Omental fat pad (tissue), 3 donors: ENCODE measurements at regions not wholly inside any gene's neighbourhood (a gene's known extent, or its start where the extent isn't known, plus 50 kb on each side); places are given as distances from the start of the nearest gene placed in this dataset.

Experiments used
- ATAC-seq: fragments of 150-250 bp; one replicate; pipeline ENCODE4 v1.9.1; 2016; ENCODE audit warnings: mild to moderate bottlenecking, moderate library complexity; ENCODE audit not compliant: low FRiP score
- DNase-seq: peaks from one replicate; pipeline ENCODE4 v3.0.0-alpha.2; 2019; ENCODE audit warnings: low spot score
- TF ChIP-seq, protein P1 (sequence below), 3 donors: fragments of 450-650 bp; IDR thresholded peaks; one replicate each; pipeline ENCODE4 v1.5.1; 2016 to 2017; ENCODE audit warnings: antibody characterized with exemption in 3 of 3, mild to moderate bottlenecking in 3 of 3, moderate library complexity in 2 of 3

- ATAC-seq (no peak), DNase-seq (no peak)
- TF ChIP-seq, protein P1, sequence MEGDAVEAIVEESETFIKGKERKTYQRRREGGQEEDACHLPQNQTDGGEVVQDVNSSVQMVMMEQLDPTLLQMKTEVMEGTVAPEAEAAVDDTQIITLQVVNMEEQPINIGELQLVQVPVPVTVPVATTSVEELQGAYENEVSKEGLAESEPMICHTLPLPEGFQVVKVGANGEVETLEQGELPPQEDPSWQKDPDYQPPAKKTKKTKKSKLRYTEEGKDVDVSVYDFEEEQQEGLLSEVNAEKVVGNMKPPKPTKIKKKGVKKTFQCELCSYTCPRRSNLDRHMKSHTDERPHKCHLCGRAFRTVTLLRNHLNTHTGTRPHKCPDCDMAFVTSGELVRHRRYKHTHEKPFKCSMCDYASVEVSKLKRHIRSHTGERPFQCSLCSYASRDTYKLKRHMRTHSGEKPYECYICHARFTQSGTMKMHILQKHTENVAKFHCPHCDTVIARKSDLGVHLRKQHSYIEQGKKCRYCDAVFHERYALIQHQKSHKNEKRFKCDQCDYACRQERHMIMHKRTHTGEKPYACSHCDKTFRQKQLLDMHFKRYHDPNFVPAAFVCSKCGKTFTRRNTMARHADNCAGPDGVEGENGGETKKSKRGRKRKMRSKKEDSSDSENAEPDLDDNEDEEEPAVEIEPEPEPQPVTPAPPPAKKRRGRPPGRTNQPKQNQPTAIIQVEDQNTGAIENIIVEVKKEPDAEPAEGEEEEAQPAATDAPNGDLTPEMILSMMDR (IDR thresholded peaks at IDR 0.05) = no peak
Measured at GRCh38 chr11:38246451-38246850, 1648.4 kb upstream of the RAG2 start.

DNA sequence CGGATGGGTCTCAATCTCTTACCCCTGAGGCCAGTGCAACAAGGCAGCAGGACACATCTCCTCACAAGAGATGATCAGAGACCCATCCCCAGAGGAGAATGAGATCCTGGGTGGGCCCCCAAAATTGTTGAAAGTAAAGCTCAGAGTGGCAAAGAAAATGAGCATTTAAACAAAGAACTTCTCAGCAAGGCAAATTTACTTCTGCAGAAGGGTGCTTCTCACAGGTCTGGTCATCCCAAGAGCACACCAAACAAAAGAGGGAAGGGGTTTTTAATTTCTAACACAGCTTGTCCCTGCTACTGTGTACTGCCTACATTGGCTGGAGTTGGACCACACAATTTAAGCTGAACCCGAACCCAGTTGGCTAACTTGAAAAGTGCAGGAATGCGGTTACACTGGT, 1628.6 kb upstream of the RAG2 start:
- TF ChIP-seq, protein P1 (IDR thresholded peaks at IDR 0.05) = no peak
- DNase-seq (no peak), ATAC-seq (no peak)

- TF ChIP-seq, protein P1 (IDR thresholded peaks at IDR 0.05) = no peak
- no peak for DNase-seq
- no peak for ATAC-seq
Measured at GRCh38 chr11:38221295-38221694, 1623.3 kb upstream of the RAG2 start.

DNA sequence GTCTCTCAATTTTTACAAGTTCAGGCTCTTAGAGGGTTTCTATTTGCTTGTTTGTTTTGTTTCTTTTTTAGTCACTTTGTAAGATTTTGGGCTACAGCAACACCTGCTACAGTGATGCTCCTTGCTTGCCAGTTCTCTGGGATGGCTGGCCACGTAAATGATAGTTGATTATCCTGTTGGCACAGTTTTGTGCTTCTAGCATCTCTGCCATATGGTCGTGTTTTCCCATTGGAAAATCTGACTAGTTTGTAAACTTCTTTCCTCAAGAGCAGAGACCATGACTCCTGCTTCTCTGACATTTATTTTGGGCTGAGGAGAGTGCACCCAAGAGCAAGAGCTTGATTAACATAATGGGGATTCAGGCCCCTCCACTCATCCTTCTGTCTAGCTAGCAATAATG, 1621.6 kb upstream of the RAG2 start:
- TF ChIP-seq, protein P1 (IDR thresholded peaks at IDR 0.05) = no peak
- no peak for DNase-seq
- ATAC-seq = no peak

GRCh38 chr11:38208951-38209350, 1610.9 kb upstream of the RAG2 start:
- no peak for ATAC-seq
- TF ChIP-seq, protein P1 (IDR thresholded peaks at IDR 0.05) = no peak
- no peak for DNase-seq

- DNase-seq (no peak), ATAC-seq (no peak)
- TF ChIP-seq, protein P1 (IDR thresholded peaks at IDR 0.05) = no peak
Measured at GRCh38 chr11:38206663-38207062, 1608.6 kb upstream of the RAG2 start.

GRCh38 chr11:38191101-38191500, 1593.1 kb upstream of the RAG2 start:
- TF ChIP-seq, protein P1 (IDR thresholded peaks at IDR 0.05) = no peak
- ATAC-seq = no peak
- DNase-seq = no peak
